H1 (cell line): ENCODE measurements at regions not wholly inside any gene's neighbourhood (a gene's known extent, or its start where the extent isn't known, plus 50 kb on each side); places are given as distances from the start of the nearest gene placed in this dataset.

ENCODE experiments used
- CHD7 ChIP-seq: fragments of 300-600 bp; sonication (generic); IDR thresholded peaks from 2 replicates; pipeline ENCODE4 v1.7.1; 2012; ENCODE audit warnings: low read length, moderate library complexity, mild to moderate bottlenecking, inconsistent platforms; ENCODE audit not compliant: insufficient replicate concordance

GRCh38 chr13:34011552-34012085 lies 193.7 kb downstream of the RFC3 start (continued):
- no peak for TF ChIP-seq CHD7
